Brain microvascular endothelial cell (primary cell): ENCODE measurements at regions not wholly inside any gene's neighbourhood (a gene's known extent, or its start where the extent isn't known, plus 50 kb on each side); places are given as distances from the start of the nearest gene placed in this dataset.

ENCODE experiments used
- DNase-seq: peaks from one replicate; pipeline ENCODE4 v3.0.0-alpha.2; 2020
- H3K27ac ChIP-seq: fragments of 250-450 bp; sonication (Bioruptor Pico); 2 replicates; pipeline ENCODE4 v1.5.1; 2020; ENCODE audit warnings: mild to moderate bottlenecking, moderate library complexity
- H3K27me3 ChIP-seq: fragments of 250-450 bp; sonication (Bioruptor Pico); replicated peaks from 2 replicates; pipeline ENCODE4 v1.5.1; 2020; ENCODE audit warnings: mild to moderate bottlenecking
- H3K36me3 ChIP-seq: fragments of 250-450 bp; sonication (Bioruptor Pico); replicated peaks from 2 replicates; pipeline ENCODE4 v1.5.1; 2020; ENCODE audit warnings: mild to moderate bottlenecking
- H3K4me3 ChIP-seq: 2 replicates; pipeline ENCODE4 v1.5.1; 2011; ENCODE audit warnings: low read depth, mild to moderate bottlenecking, control low read depth, low read length, moderate library complexity
- CTCF ChIP-seq: IDR thresholded peaks from 2 replicates; pipeline ENCODE4 v1.5.1; 2011; ENCODE audit warnings: low read depth, mild to moderate bottlenecking, moderate library complexity, low read length, control low read depth, inconsistent platforms; ENCODE audit errors: missing control alignments
- in situ Hi-C: cut with HindIII; loops from 2 replicates; pipeline ENCODE4 v1.10.0; 2017; ENCODE audit warnings: low sequenced_read_pairs, low pct_ligation_motif_present

DNA sequence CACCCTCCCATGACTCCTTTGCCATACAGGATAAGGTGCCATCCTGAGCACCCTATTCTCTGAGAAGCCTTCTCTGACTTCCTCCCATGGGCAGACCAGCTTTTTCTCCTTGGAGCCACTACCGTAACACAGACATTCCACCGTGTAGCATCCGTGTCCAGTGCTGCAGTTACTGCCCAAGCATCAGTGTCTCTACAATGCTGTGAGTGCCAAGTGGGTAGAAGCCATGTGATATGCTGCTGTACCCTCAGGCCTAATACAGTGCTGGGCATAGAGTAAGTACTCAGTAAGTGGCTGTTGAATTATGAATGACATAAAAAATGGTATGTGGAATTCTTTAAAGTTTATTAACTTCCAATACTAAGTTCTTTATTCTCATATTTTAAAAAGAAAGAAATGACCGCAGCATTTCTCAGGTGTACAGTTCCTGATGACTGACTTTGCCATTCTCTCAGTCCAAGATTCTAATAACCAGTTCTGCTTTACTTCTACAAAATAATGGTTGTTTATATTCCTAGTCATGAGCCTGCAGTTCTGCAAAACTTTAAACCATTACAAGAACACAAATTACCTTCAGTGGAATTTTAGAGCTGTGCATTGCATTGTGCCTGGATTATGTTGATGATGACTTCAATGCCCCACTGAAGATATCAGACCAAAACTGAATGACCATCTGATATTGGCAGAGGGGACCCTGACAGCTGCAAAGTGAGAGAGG lies 118.7 kb downstream of the RPAP3 start:
- Histone ChIP-seq H3K4me3 (no peak overlapping the region), H3K27me3 (no peaks in the 10 kb centered on the region), H3K27ac (no peak overlapping the region), H3K36me3 (no peaks in the 10 kb centered on the region)
- no peak for TF ChIP-seq CTCF
- in situ Hi-C loops, result no loop called here
- no peak for DNase-seq

GRCh38 chr12:47585507-47585906 lies 120.3 kb downstream of the RPAP3 start:
- in situ Hi-C loops, result no loop called here
- no peak overlapping the region for H3K27ac ChIP-seq
- no peaks in the 10 kb centered on the region for H3K27me3 ChIP-seq
- no peak for TF ChIP-seq CTCF
- no peaks in the 10 kb centered on the region for H3K36me3 ChIP-seq
- DNase-seq, result no peak
- no peak overlapping the region for H3K4me3 ChIP-seq

DNA sequence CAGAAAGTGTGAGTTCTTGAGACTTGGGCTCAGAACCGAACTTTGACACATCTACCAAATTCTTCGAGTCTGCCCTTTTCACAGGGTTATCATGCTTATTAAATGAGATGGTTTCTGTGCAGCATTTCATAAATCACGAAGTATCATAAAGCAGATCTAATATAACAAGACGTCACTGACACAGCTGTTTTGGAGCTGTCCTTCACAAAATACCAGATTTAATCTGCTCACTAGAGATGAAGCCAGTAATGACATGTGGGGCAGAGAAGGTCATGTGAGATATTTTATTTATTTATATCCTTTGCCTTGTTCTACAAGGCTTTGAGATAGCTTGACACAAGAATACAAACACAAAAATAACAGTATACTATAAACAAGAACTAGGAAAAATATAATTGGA lies 127.0 kb downstream of the RPAP3 start:
- DNase-seq, result no peak
- no peak for TF ChIP-seq CTCF
- in situ Hi-C loops, result no loop called here
- H3K36me3 ChIP-seq, result no peaks in the 10 kb centered on the region
- H3K27ac ChIP-seq, result no peak overlapping the region
- peaks cover 2% of the 10 kb centered on the region for H3K27me3 ChIP-seq
- H3K4me3 ChIP-seq, result no peak overlapping the region

DNA sequence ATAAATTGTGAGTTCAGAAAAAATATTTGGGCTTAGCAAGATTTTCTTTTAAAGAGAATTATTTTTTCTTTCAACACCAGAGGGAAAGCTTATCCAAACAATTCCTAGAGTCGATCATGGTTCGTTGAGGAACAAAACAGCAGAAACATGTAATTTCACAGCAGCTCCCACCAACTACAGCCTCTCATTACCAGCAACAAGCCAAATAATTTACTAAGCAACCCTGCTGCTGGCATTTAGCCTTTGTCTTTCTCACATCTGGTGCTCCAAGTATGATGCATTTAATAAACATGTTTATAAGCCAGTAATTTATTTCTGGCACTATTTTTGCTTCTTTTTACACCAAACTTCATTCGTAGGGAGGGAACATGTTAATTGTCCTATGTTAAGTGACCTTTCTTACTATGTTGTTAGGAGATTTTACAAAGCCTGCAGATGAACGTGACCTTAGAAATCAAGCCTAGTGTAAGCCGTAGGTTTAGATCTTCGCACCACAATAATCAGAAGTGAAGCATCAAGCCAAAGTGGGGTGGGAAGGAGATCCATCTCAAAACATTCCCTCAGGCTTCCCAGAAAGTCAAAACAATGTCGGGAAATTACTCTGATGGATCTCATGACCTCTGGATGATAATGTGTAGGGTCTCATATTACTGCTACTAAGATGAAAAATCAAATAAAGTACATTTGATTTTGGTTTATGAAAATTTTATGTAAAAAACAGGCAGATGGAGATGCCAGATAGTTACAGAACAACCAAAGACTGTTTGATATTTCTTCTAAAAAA lies 128.4 kb downstream of the RPAP3 start:
- Histone ChIP-seq H3K36me3 (no peaks in the 10 kb centered on the region), H3K4me3 (no peak overlapping the region), H3K27ac (no peak overlapping the region), H3K27me3 (peaks cover 2% of the 10 kb centered on the region)
- DNase-seq, result no peak
- no peak for TF ChIP-seq CTCF
- in situ Hi-C loops, result no loop called here

GRCh38 chr12:47576289-47576945 lies 129.4 kb downstream of the RPAP3 start:
- Histone ChIP-seq H3K36me3 (no peaks in the 10 kb centered on the region), H3K27me3 (peaks cover 2% of the 10 kb centered on the region)
- in situ Hi-C loops, result no loop called here

More at GRCh38 chr12:47576289-47576945, 129.4 kb downstream of the RPAP3 start:
- Histone ChIP-seq H3K27ac (no peak overlapping the region), H3K4me3 (no peak overlapping the region)
- DNase-seq, result no peak
- TF ChIP-seq CTCF, result no peak
